CD4-positive, alpha-beta T cell treated with Interleukin-6 for 4 hours (primary cell): ENCODE measurements at regions not wholly inside any gene's neighbourhood (a gene's known extent, or its start where the extent isn't known, plus 50 kb on each side); places are given as distances from the start of the nearest gene placed in this dataset.

ENCODE experiments used
- DNase-seq: peaks from one replicate; pipeline ENCODE4 v3.0.0-alpha.2; 2020; ENCODE audit warnings: mixed read lengths

DNA sequence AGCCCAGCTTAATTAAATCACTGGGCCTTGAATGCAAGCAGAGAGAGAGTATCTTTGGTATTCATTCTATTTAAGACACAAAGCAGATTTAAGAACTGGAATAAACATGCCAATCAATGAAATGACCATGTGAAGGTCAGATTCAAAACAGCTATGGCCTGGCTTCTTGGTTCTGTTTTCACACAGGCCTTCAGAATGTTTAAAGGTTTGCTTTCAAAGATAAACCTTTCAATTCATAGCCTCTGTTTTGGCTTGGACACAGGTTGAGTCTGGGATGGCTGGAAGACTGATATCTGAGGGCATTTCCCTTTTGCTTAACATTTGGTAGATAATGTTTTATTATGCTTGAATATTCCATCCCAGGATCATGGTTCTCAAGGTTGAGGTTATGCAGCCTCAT, 244.4 kb upstream of the KBTBD8 start:
- no peak for DNase-seq

DNA sequence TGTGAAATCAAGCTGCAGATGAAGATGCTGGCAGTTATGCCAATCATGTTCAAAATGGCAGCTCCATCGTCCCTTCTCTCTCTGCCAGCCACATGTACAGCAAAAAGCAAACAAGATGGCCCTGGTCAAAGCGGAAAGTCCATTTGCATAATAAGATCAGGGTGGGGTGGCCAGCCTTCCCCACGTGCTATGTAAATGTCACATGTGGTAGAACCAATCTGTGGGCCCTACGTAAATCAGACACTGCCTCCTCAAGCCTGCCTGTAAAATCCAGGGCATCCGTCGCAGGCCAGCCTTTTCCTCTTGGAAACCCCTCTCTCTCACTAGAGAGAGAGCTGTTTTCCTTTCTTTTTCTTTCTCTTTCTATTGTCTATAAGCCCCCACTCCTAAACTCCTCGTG, 243.5 kb upstream of the KBTBD8 start:
- DNase-seq: no peak

DNA sequence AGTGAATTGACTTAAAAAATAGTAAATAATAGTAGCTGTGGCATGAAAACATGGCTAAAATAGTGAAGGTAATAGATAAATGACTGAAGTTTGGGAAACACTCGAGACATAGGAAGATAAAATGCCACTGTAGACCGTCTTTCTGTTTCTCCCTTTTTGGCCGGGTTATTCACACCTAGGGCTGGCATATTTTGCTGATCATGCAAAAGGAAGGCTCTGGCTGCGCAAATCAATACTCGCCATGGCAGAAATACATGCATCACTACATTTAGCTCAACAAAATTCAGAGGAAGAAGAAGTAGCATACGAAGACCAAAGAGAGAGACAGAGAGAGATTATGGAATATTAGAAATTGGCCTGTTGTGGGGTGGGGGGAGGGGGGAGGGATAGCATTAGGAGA, 242.2 kb upstream of the KBTBD8 start:
- DNase-seq: no peak

DNA sequence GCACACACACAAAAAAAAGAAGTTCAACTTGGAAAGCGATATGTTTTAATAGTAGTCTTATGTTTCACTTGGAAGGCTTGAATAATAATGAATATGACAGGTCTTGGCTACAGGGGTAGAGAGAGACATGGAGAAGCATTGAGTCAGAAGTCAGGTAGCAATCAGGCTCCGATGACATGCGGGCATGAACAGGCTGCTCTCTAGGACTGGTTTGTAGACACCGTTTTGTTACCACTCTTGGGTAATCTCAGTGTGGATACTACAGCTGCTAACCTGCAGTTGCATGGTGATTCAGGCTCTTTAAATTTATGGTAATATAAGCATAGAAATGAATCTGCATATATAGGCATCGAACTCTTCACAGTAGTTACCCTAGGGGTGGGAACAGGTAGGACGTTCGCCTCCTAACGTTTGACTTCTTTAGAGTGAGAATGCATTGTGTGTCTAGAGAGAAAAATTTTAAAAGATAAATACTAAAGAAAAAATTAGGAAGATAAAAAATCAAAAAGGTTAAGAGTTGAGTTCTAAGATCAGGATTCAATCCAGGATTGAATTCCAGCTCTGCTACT, 241.6 kb upstream of the KBTBD8 start:
- DNase-seq: no peak

DNA sequence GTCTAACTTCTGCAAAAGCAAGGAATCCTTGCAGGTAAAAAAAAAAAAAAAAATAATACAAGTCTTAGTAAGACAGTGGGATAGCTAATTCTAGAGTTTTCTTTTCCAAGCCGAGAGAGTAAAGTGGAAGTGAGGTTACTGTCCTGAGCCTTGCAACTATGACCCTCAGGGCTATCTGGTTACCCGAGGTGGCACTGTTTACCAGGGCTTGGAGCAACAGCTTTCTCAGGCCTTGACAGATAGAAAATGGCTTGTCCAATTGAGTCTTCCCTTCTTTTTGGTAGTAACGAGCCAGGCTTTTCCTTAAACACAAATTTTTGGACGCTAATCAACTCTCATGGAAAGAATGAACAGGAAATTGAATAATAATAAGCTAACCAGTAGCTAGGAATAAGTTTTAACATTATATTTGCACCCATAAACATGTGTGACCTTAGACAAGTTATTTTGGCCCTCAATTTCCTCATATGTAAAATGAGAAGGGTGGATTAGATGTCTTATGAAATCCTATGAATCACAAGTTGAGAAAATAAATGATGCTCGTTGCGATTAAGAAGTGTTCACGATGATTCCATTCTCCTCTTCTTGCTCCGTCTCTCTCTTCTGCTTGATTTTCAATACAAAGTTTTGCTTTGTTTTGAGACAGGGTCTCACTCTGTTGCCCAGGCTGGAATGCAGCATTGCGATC, 236.9 kb upstream of the KBTBD8 start:
- DNase-seq: no peak

DNA sequence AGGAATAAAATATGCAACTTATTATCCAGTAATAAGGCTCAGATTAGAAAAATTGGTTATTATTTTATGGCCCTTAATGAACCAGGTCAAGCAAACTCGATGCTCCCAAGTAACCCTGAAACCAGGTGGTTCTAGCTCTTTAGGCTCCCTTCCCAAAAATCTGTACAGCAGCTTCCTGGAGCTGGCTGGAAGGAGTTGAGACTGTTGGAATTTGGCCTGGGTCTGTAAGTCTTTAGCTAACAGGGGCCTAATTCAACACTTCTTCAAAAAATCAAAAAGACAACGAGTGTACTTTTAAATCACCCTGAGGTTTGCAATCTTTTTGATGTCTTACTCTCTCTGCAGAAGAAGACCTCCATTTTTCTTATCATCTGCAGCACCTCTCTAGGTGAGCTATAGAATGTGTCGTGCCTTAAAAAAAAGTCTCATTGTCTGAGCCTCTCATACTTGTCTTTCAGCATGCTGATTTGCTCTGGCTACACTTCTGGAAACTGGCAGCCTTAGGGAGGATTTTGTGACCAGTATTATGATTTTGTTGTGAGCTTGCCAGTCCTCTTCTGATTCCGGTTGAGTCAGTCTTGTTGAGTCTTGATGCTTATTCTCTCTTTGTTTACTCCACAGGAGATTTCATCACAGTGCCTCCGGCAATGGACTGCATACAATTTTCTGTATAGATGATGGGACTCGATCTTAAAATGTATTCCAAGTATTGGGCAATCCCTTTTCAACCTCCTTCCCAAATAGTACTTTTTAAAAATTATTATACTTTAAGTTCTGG, 235.0 kb upstream of the KBTBD8 start:
- DNase-seq: no peak

DNA sequence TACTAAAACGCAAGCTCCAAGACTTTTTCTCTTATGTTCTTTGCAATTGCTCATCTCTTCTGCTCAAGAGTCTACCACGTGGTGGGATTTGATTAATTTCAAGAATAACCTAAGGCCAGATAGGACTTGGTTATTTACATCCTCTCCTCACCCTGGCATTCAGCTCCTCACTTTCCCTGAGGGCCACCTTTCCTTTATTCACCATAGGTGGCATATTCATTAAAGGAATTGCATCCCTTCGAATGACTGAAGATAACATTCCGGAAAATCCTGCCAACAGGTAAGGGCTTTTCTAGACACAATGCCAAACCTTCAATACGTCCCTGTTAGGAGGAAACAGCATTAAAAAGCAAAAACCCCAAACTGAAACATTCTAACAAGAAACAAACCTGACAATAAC, 220.0 kb upstream of the KBTBD8 start:
- DNase-seq: no peak

DNA sequence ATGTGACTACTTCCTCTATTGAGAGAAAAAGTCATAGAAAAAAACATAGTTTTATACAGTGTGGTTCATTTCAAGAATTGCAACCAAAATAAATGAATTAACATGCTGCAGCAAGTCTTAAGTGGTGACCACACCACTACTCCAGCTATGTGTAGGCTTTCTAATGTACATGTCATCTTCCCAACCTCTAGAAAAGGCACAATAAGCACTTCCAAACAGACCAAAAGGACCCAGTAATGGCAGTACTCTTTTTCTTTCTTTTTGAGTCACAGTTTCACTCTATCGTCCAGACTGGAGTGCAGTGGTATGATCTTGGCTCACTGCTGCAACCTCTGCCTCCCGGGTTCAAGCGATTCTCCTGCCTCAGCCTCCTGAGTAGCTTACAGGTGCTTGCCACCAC, 219.3 kb upstream of the KBTBD8 start:
- DNase-seq: no peak

DNA sequence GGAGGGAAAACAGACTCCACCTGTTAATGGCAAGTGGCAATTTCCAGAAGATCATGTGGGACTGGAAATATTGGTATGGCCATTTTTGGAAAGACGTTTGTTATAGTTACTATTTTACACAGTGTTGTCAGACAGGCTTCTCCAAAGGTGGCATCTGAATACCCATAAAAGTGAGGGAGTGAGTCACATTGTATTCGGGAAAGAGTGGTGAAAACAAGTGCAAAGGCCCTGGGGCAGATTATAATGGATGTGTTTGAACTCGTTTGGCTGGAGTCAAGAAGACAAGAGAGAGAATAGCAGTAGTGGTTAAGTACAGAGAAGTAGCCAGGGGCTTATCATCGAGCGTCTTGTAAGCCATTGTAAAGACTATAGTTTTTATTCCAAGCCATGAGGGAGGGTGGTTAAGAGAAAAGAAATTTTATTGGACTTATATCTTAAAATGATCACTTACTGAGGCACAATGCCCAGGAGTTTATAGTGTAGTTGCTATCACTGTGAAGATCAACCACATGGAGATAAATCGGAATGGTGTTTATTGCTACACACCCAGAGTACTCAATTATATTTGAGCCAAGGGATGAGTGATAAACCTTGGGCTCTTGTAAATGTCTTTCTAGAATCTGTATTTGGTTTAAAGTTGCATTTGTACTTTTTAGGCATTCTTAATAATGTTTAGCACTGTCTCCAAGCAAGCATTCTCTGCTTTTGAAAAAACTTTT, 212.8 kb upstream of the KBTBD8 start:
- no peak for DNase-seq

DNA sequence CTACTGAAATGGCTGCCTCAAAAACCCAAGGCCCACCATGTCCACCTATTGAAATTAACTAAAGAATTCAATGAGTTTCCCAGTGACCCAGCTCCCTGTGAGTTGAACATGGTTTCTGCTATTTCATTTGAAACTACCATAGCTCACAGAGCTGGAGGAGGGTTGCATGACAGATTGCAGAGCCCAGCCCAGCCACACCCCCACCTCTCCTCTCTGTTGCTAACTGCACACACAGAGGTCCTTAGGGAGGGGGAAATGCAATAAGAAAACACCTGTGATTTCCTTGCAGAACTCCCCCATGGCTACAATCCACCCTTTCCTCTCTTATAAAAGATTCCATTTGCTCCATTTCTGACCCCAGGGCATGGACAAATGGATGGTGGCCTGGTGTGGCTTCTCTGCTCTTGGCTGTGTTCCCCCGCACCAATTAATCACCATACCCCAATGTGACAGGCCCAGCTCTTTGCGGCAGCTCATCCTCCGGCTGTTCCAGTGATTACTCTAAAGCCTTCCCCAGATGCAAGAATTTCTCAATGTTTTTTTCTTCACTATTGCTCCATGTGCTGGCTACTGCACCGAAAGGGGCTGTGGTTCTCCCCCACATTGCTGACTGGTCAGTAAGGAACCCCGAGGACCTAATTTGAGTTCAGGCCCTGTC, 208.4 kb upstream of the KBTBD8 start:
- no peak for DNase-seq

DNA sequence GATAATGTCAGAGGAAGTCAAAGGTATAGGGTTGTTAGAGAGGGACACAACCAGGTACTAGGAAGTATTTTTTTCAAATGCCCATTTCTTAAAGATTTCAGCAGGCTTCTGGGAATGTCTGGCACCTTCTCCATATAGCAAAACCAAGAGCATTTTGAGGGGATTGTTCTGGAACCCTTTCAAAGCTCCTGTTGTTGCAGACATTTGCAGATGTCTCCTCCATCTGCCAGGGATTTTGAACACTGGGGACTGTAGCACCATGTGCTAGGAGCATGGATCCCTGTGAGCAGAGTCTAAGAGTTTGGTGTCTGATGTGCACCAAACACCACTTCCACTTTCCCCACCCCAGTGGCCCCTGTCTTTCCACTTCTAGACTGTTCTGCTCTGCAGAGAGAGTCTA, 206.0 kb upstream of the KBTBD8 start:
- DNase-seq: no peak

DNA sequence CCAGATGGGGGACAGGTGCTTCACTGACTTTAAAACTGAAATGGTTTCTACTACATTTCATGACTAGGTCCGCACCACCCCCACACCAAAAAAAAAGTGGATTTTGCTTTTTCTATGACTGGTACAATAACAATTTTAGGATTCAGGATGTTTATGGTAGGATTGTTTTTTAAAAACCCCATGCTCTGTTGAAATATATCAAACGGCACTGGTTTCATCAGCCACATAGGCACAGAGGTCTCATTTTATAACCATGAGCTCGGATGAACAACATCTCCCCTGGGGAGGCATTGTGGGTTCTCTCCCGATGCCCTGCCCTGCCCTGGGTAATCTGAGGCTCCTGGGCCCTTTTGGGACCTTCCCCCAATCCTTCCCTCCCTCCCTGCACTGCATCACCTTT, 202.7 kb upstream of the KBTBD8 start:
- DNase-seq: no peak

DNA sequence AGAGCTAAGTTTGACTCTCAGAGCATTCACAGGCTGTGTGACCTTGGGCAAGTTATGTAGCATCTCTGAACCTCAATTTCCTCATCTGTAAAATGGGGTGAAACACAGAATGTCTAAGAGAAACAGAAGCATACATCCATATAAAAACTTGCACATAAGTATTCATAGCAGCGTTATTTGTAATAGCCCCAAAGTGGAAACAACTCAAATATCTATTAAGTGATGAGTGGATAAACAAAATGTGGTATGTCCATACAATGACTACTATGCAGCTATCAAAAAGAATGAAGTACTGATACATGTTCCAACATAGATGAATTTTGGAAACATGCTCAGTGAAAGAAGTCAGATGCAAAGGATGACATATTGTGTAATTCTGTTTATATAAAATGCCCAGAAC, 201.8 kb upstream of the KBTBD8 start:
- no peak for DNase-seq

DNA sequence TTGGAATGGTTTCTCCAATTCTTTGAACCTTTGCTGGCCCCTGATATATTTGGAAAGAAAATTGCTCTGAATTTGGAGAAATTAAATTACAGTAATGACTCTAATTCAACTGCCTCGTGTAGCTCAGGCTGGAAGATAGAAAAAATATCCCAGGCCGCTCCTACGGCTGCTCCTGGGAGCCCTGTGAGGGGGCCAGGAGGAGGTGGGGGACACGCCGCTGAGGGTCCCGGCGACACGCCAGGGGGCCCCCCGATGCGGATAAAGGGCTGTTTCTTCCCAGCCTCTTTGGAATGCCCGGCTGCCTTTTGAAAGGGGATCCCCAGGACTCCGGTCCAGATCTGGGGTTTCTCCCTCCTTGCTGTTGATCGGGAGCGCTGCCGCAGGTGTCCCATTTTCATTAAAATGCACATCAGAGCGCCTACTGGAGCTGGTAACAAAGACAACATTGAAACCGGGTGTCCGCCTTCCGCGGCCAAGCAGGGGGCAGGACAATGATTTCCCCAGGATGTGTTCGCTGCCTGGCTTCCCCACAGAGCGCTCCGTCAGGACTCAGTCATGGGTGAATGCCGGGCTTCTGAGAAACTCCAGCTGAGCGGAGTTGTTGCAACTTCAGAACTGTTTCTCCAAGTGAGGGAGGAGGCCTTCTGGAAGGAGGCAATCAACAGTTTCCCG, 200.1 kb upstream of the KBTBD8 start:
- no peak for DNase-seq

DNA sequence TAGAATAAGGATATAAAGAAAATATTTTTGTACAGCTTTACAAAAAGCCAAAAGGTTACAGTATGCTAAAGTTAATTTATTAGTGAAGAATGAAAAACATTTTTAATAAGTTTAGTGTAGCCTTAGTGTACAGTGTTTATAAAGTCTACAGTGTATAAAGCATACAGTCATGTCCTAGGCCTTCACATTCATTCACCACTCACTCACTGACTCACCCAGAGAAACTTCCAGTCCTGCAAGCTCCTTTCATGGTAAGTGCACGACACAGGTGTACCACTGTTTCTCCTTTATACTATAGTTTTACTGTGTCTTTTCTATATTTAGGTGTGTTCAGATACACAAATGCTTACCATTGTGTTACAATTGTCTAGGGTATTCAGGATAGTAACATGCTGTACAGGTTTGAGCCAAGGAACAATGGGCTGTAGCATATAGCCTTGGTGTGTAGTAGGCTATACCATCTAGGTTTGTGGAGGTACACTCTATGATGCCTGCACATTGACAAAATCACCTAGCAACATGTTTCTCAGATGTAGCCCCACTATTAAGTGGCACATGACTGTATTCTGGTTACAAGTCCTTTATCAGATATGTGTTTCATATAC, 197.1 kb upstream of the KBTBD8 start:
- no peak for DNase-seq

DNA sequence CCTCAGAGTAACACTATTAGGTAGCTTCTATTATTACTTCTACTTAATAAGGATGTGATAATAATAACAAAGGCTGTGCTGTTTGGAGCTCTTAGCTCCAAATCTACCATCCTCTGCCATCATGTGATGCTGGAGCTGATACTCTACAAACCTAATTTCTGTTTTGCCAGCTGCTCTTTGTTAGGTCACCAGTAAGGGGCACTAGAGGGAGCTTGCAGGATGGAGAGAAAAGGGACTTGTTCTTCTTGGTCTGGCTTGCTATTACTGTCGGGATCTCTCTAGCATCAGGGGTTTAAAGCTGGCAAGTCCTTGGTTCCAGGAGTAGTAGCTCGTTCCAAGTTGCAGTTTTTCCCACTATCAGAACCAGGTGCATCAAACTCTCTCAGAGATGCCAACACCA, 194.9 kb upstream of the KBTBD8 start:
- no peak for DNase-seq

DNA sequence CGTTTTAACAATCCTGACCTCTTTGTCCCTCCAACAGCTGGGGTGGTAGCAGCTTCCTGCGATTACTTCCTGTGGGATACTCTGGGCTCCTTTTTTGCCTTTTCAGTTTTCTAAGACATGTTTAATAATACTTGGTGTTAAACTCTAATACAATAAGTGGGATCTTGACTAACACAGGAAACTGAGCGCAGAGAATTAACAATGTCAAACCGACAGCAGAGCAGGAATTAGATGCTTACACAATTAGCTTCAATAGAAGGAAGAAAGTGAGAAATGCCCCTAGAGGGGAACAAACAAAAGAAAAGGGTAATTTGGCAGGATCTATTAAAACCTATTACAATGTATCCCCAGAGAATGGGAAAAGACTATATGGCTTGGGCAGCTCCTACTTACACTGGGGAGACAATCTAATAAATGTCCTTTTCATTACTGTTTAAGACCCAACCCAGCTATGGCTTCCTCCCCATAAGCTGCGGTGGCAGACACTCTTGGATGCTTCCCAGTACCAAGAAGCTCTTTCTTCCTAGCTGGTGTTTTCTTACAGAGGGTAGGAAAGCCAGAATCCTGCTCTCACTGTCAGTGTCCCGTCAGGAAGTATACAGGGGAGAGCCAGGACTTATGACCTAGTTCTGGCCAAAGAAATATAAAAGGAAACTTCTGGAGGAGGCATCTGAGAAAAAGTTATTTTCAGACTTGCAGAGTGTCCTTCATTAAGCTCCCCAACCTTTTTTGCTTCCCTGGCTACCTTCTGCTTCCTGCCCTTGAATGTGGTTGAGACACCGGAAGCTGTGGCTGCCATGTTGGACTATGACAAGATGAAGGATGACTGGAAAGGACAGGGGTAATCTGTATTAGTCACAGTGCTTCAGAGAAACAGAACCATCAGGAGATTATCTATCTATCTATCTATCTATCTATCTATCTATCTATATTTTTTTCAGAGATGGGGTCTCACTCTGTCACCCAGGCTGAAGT, 194.1 kb upstream of the KBTBD8 start:
- no peak for DNase-seq

DNA sequence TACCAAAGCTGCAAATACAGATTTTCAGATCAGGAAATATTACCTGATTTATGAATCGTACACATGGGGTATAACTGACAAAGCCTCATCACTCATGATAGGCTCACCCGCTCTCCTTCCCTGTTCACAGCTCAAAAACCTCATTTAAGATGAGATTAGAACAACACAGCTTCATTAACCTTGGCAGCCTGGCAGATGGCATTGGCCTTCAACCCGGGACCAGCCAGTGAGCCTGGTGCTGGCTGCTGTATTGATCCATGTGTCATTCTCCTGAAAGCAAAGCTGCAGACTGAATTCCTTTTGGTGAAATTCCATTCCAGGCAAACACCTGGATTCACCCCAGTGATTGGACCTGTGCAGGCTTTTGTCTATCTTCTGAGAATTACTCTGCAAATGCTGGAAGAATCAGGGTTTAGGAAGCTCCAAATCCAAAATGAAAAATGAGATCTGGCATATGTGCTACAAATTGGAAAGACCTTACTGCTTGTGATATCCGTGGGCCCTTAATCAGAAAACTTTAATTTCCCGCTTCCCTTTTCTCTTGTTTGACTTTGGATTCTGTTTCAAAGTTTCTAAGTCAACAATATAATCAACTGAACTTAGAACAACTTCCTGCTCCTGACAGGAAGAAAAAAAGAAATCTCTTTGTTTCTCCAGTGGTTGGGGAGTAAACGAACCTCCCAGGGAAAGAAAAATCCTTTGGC, 189.1 kb upstream of the KBTBD8 start:
- no peak for DNase-seq

DNA sequence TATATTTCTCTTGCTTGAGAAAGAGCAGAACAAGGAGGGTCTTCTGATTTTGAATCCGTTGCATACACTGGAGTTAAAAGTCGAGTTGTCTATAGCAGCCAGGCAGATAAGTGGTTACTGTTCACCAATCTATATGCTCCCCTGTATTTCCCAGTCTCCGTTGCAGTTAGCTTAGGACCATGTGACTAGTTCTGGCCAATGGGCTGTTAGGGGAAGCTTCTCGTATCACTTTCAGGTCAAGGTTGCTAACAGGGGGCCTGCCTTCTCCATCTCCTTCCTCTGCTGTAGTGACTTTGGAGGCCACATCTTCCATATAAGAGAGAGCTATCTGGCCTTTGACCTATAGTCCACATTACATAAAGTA, 188.5 kb upstream of the KBTBD8 start:
- no peak for DNase-seq

DNA sequence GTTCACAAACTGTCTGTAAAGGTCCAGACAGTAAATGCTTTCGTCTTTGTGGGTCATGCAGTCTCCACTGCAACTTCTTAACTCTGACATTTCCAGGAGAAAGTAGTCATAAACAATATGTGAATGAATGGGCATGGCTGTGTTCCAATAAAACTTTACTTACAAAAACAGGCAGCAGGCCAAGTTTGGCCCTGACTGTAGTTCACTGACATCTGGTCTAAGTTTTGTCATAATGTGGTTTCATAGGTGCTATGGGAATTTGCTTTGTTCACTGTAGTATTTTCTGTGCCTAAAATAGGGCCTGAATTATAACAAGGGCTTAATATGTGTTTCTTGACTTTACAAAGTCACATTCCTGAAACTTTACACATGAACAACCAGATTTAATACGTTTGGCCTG, 186.0 kb upstream of the KBTBD8 start:
- DNase-seq: no peak
